GM23338 (cell line): ENCODE measurements at regions not wholly inside any gene's neighbourhood (a gene's known extent, or its start where the extent isn't known, plus 50 kb on each side); places are given as distances from the start of the nearest gene placed in this dataset.

Experiments
- ATAC-seq: fragments of 200-7000 bp; cut with Tn5 transposase; 3 replicates; pipeline ENCODE4 v1.9.1; 2020
- DNase-seq: peaks from one replicate; pipeline ENCODE4 v3.0.0-alpha.2; 2015; ENCODE audit warnings: low spot score
- H2AFZ ChIP-seq: fragments of 200-600 bp; sonication (generic); 2 replicates; pipeline ENCODE4 v1.8.0; 2016; ENCODE audit warnings: antibody characterized with exemption, mild to moderate bottlenecking, moderate library complexity
- H3F3A ChIP-seq: fragments of 200-600 bp; sonication (generic); replicated peaks from 2 replicates; pipeline ENCODE4 v1.8.0; 2017; ENCODE audit warnings: antibody characterized with exemption, mixed run types, low read depth
- H3K27ac ChIP-seq: fragments of 200-600 bp; sonication (generic); 2 replicates; pipeline ENCODE4 v1.6.1; 2016; ENCODE audit warnings: low read depth
- H3K27me3 ChIP-seq: fragments of 200-600 bp; sonication (generic); 2 replicates; pipeline ENCODE4 v1.8.0; 2016; ENCODE audit warnings: mild to moderate bottlenecking, mixed run types, moderate library complexity; ENCODE audit not compliant: insufficient read depth
- H3K36me3 ChIP-seq: fragments of 200-600 bp; sonication (generic); 2 replicates; pipeline ENCODE4 v1.8.0; 2016; ENCODE audit warnings: mild to moderate bottlenecking; ENCODE audit not compliant: insufficient read depth
- H3K4me1 ChIP-seq: fragments of 200-600 bp; sonication (generic); 2 replicates; pipeline ENCODE4 v1.8.0; 2016; ENCODE audit warnings: mild to moderate bottlenecking, moderate library complexity; ENCODE audit not compliant: insufficient read depth
- H3K4me2 ChIP-seq: fragments of 200-600 bp; sonication (generic); 2 replicates; pipeline ENCODE4 v1.7.1; 2017; ENCODE audit warnings: mixed run types
- H3K4me3 ChIP-seq: fragments of 200-600 bp; sonication (generic); 2 replicates; pipeline ENCODE4 v1.6.1; 2016; ENCODE audit warnings: mixed run types
- H3K79me2 ChIP-seq: fragments of 200-600 bp; sonication (generic); replicated peaks from 2 replicates; pipeline ENCODE4 v1.8.0; 2017; ENCODE audit warnings: mild to moderate bottlenecking; ENCODE audit not compliant: insufficient read depth
- H3K9me2 ChIP-seq: fragments of 200-600 bp; sonication (generic); 2 replicates; pipeline ENCODE4 v1.8.0; 2017; ENCODE audit not compliant: insufficient read depth
- H4K20me1 ChIP-seq: fragments of 200-600 bp; sonication (generic); replicated peaks from 2 replicates; pipeline ENCODE4 v1.8.0; 2017; ENCODE audit warnings: mild to moderate bottlenecking; ENCODE audit not compliant: insufficient read depth
- H3K27ac Mint-ChIP-seq: 2 replicates; pipeline ENCODE4 v1.8.0; 2020; ENCODE audit warnings: inconsistent platforms, mild to moderate bottlenecking, moderate library complexity, mixed read lengths
- H3K27me3 Mint-ChIP-seq: 3 replicates; pipeline ENCODE4 v1.8.0; 2022; ENCODE audit warnings: low read depth, mild to moderate bottlenecking, moderate library complexity, mixed read lengths, inconsistent platforms; ENCODE audit not compliant: insufficient read depth, poor library complexity
- H3K36me3 Mint-ChIP-seq: 3 replicates; pipeline ENCODE4 v1.8.0; 2021; ENCODE audit warnings: low read depth, mild to moderate bottlenecking, inconsistent platforms, moderate library complexity, mixed read lengths
- H3K4me1 Mint-ChIP-seq: 3 replicates; pipeline ENCODE4 v1.8.0; 2020; ENCODE audit warnings: mild to moderate bottlenecking, inconsistent platforms, mixed read lengths
- H3K4me3 Mint-ChIP-seq: 3 replicates; pipeline ENCODE4 v1.8.0; 2021; ENCODE audit warnings: moderate library complexity, mild to moderate bottlenecking, inconsistent platforms, mixed read lengths
- H3K9me3 Mint-ChIP-seq: 3 replicates; pipeline ENCODE4 v1.8.0; 2020; ENCODE audit warnings: moderate library complexity, mild to moderate bottlenecking, inconsistent platforms, mixed read lengths
- CREB1 ChIP-seq: fragments of 250-450 bp; sonication (Bioruptor Pico); IDR thresholded peaks from 2 replicates; pipeline ENCODE4 v1.5.0; 2020; ENCODE audit warnings: low read depth, mild to moderate bottlenecking, moderate library complexity
- ETS1 ChIP-seq: IDR thresholded peaks from 2 replicates; pipeline ENCODE4 v1.6.1; 2016; ENCODE audit warnings: antibody characterized with exemption
- EZH2 ChIP-seq: fragments of 200-600 bp; sonication (generic); IDR thresholded peaks from one replicate; pipeline ENCODE4 v1.8.0; 2017; ENCODE audit warnings: antibody characterized with exemption, mild to moderate bottlenecking, low read depth; ENCODE audit not compliant: unreplicated experiment
- EZH2phosphoT487 ChIP-seq: fragments of 200-600 bp; sonication (generic); IDR thresholded peaks from one replicate; pipeline ENCODE4 v1.8.1; 2018; ENCODE audit warnings: antibody characterized with exemption; ENCODE audit not compliant: unreplicated experiment
- NANOG ChIP-seq: IDR thresholded peaks from 2 replicates; pipeline ENCODE4 v1.6.1; 2016; ENCODE audit warnings: antibody characterized with exemption, borderline replicate concordance
- STAT1 ChIP-seq: IDR thresholded peaks from one replicate; pipeline ENCODE4 v1.6.1; 2016; ENCODE audit warnings: antibody characterized with exemption; ENCODE audit not compliant: unreplicated experiment
- ZNF114 ChIP-seq: fragments of 250-450 bp; sonication (Bioruptor Pico); IDR thresholded peaks from 2 replicates; pipeline ENCODE4 v1.5.0; 2020; ENCODE audit warnings: mild to moderate bottlenecking, moderate library complexity
- TF ChIP-seq, protein P1 (sequence below): fragments of 250-450 bp; sonication (Bioruptor Pico); IDR thresholded peaks from 2 replicates; pipeline ENCODE4 v1.5.0; 2020; ENCODE audit warnings: mild to moderate bottlenecking, moderate library complexity

DNA sequence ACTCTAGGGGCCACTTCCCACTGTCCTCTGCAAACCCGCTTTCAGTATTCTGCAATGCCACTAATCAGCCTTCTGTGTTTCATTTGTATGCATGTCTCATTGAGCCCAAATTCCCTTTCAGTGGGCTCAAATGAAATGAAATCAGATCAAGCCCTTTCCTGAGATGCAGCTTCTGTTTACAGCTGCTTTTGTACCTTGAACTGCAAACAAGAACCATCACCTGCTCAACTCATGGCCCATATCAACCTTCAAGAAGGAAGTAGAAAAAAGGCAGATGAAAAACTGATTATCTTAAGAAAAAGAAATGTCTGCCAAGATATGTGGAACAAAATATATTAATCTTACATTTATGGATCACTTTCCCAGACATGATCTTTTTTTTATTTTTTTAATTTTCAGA lies 141.1 kb upstream of the ARHGAP42 start:
- Histone ChIP-seq H3K4me1 (peaks cover 3% of the 10 kb centered on the region), H3F3A (no peaks in the 10 kb centered on the region), H3K9me2 (no peaks in the 10 kb centered on the region), H3K4me2 (no peak overlapping the region), H3K36me3 (no peaks in the 10 kb centered on the region), H3K27me3 (no peaks in the 10 kb centered on the region), H3K4me3 (no peak overlapping the region), H3K27ac (no peak overlapping the region), H4K20me1 (no peaks in the 10 kb centered on the region), H2AFZ (no peak overlapping the region; the same call in 1 of the 2 replicates), H3K79me2 (no peaks in the 10 kb centered on the region)
- ATAC-seq: no peak
- Mint-ChIP-seq H3K27me3 (no peaks in the 10 kb centered on the region), H3K4me1 (peaks cover 4% of the 10 kb centered on the region; the same call in 2 of the 3 replicates), H3K9me3 (no peaks in the 10 kb centered on the region), H3K4me3 (no peak overlapping the region), H3K36me3 (no peaks in the 10 kb centered on the region), H3K27ac (no peak overlapping the region)
- no peak for DNase-seq
- TF ChIP-seq, protein P1, sequence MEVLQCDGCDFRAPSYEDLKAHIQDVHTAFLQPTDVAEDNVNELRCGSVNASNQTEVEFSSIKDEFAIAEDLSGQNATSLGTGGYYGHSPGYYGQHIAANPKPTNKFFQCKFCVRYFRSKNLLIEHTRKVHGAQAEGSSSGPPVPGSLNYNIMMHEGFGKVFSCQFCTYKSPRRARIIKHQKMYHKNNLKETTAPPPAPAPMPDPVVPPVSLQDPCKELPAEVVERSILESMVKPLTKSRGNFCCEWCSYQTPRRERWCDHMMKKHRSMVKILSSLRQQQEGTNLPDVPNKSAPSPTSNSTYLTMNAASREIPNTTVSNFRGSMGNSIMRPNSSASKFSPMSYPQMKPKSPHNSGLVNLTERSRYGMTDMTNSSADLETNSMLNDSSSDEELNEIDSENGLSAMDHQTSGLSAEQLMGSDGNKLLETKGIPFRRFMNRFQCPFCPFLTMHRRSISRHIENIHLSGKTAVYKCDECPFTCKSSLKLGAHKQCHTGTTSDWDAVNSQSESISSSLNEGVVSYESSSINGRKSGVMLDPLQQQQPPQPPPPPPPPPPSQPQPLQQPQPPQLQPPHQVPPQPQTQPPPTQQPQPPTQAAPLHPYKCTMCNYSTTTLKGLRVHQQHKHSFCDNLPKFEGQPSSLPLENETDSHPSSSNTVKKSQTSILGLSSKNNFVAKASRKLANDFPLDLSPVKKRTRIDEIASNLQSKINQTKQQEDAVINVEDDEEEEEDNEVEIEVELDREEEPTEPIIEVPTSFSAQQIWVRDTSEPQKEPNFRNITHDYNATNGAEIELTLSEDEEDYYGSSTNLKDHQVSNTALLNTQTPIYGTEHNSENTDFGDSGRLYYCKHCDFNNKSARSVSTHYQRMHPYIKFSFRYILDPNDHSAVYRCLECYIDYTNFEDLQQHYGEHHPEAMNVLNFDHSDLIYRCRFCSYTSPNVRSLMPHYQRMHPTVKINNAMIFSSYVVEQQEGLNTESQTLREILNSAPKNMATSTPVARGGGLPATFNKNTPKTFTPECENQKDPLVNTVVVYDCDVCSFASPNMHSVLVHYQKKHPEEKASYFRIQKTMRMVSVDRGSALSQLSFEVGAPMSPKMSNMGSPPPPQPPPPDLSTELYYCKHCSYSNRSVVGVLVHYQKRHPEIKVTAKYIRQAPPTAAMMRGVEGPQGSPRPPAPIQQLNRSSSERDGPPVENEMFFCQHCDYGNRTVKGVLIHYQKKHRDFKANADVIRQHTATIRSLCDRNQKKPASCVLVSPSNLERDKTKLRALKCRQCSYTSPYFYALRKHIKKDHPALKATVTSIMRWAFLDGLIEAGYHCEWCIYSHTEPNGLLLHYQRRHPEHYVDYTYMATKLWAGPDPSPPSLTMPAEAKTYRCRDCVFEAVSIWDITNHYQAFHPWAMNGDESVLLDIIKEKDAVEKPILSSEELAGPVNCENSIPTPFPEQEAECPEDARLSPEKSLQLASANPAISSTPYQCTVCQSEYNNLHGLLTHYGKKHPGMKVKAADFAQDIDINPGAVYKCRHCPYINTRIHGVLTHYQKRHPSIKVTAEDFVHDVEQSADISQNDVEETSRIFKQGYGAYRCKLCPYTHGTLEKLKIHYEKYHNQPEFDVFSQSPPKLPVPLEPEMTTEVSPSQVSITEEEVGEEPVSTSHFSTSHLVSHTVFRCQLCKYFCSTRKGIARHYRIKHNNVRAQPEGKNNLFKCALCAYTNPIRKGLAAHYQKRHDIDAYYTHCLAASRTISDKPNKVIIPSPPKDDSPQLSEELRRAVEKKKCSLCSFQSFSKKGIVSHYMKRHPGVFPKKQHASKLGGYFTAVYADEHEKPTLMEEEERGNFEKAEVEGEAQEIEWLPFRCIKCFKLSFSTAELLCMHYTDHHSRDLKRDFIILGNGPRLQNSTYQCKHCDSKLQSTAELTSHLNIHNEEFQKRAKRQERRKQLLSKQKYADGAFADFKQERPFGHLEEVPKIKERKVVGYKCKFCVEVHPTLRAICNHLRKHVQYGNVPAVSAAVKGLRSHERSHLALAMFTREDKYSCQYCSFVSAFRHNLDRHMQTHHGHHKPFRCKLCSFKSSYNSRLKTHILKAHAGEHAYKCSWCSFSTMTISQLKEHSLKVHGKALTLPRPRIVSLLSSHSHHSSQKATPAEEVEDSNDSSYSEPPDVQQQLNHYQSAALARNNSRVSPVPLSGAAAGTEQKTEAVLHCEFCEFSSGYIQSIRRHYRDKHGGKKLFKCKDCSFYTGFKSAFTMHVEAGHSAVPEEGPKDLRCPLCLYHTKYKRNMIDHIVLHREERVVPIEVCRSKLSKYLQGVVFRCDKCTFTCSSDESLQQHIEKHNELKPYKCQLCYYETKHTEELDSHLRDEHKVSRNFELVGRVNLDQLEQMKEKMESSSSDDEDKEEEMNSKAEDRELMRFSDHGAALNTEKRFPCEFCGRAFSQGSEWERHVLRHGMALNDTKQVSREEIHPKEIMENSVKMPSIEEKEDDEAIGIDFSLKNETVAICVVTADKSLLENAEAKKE: no peak

DNA sequence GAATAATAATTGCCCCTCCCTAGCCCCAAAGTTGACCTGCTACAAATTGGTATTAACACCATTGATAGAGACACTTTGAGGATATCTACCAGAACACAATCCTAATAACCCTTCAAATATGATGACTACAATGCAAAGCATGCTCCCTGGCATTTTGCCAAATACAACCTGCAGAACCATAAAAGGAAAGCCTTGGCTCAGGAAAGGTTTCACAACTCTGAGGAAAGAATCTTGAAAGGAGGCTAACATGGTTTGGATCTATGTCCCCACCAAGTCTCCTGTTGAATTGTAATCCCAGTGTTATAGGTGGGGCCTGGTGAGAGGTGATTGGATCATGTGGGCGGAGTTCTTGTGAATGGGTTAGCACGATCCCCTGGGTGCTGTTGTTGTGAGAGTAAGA lies 140.4 kb upstream of the ARHGAP42 start:
- H3K36me3 Mint-ChIP-seq: no peaks in the 10 kb centered on the region
- H3K9me3 Mint-ChIP-seq: no peaks in the 10 kb centered on the region
- peaks cover 12% of the 10 kb centered on the region for H3K4me1 Mint-ChIP-seq
- DNase-seq (no peak), ATAC-seq (no peak)
- no peaks in the 10 kb centered on the region for H3K27me3 Mint-ChIP-seq
- Histone ChIP-seq H3K4me3 (no peak overlapping the region), H3K9me2 (no peaks in the 10 kb centered on the region), H3K27me3 (no peaks in the 10 kb centered on the region), H3K4me2 (no peak overlapping the region), H3F3A (no peaks in the 10 kb centered on the region), H3K79me2 (no peaks in the 10 kb centered on the region), H4K20me1 (no peaks in the 10 kb centered on the region), H3K27ac (no peak overlapping the region), H3K36me3 (no peaks in the 10 kb centered on the region), H3K4me1 (peaks cover 10% of the 10 kb centered on the region), H2AFZ (peak overlapping the region; percentile 60; the same call in 1 of the 2 replicates)
- no peak overlapping the region for H3K4me3 Mint-ChIP-seq
- H3K27ac Mint-ChIP-seq: no peak overlapping the region
- TF ChIP-seq EZH2: no peak
- TF ChIP-seq EZH2phosphoT487: no peak
- no peak for TF ChIP-seq ETS1
- no peak for TF ChIP-seq STAT1
- no peak for TF ChIP-seq ZNF114 (CRISPR knock-in tag)
- no peak for TF ChIP-seq NANOG
- no peak for TF ChIP-seq CREB1 (CRISPR knock-in tag)
